ENCODE measurements at regions not wholly inside any gene's neighbourhood (a gene's known extent, or its start where the extent isn't known, plus 50 kb on each side); places are given as distances from the start of the nearest gene placed in this dataset.

- Mint-ChIP-seq H3K4me3 (no peak overlapping the region), H3K9me3 (peaks cover 0 to 1% (median 0%) of the 10 kb centered on the region in 7 donors), H3K27ac (no peak overlapping the region), H3K27me3 (no peaks in the 10 kb centered on the region), H3K36me3 (no peaks in the 10 kb centered on the region), H3K4me1 (no peaks in the 10 kb centered on the region)
- Histone ChIP-seq H3K36me3 (ENCODE audit: control insufficient read depth, insufficient read depth, low read length) (no peaks in the 10 kb centered on the region), H3K27ac (ENCODE audit: insufficient read depth, low read length, poor library complexity, severe bottlenecking) (no peak overlapping the region), H3K4me1 (ENCODE audit: control insufficient read depth, insufficient read depth, low read length, poor library complexity, severe bottlenecking) (no peaks in the 10 kb centered on the region), H3K9me3 (ENCODE audit: control insufficient read depth in 2 of 2, low read length in 2 of 2) (no peaks in the 10 kb centered on the region), H3K27me3 (ENCODE audit: control insufficient read depth, insufficient read depth, low read length) (no peaks in the 10 kb centered on the region), H3K4me3 (ENCODE audit: low read depth, low read length) (no peak overlapping the region)
- ATAC-seq (ENCODE audit: low read depth in 2 of 2) (no peak), DNase-seq (no peak)
These were observed 571.6 kb downstream of the TBC1D4 start for GRCh38 chr13:74910415-74910814.

GRCh38 chr13:74907788-74908187, 574.2 kb downstream of the TBC1D4 start:
- H3K27ac Mint-ChIP-seq: no peak overlapping the region
- no peak for DNase-seq
- Histone ChIP-seq H3K4me1 (ENCODE audit: control insufficient read depth, insufficient read depth, low read length, poor library complexity, severe bottlenecking) (no peaks in the 10 kb centered on the region), H3K9me3 (ENCODE audit: control insufficient read depth in 2 of 2, low read length in 2 of 2) (no peaks in the 10 kb centered on the region), H3K27me3 (ENCODE audit: control insufficient read depth, insufficient read depth, low read length) (no peaks in the 10 kb centered on the region), H3K27ac (ENCODE audit: insufficient read depth, low read length, poor library complexity, severe bottlenecking) (no peak overlapping the region), H3K36me3 (ENCODE audit: control insufficient read depth, insufficient read depth, low read length) (no peaks in the 10 kb centered on the region), H3K4me3 (ENCODE audit: low read depth, low read length) (no peak overlapping the region)
- no peak overlapping the region for H3K4me3 Mint-ChIP-seq
- H3K9me3 Mint-ChIP-seq: peaks cover 0 to 3% (median 0%) of the 10 kb centered on the region in 7 donors
- H3K27me3 Mint-ChIP-seq: no peaks in the 10 kb centered on the region
- no peak for ATAC-seq (ENCODE audit: low read depth in 2 of 2)
- no peaks in the 10 kb centered on the region for H3K4me1 Mint-ChIP-seq
- H3K36me3 Mint-ChIP-seq: no peaks in the 10 kb centered on the region

- Histone ChIP-seq H3K4me1 (ENCODE audit: control insufficient read depth, insufficient read depth, low read length, poor library complexity, severe bottlenecking) (no peaks in the 10 kb centered on the region), H3K27me3 (ENCODE audit: control insufficient read depth, insufficient read depth, low read length) (no peaks in the 10 kb centered on the region), H3K9me3 (ENCODE audit: control insufficient read depth in 2 of 2, low read length in 2 of 2) (no peaks in the 10 kb centered on the region), H3K4me3 (ENCODE audit: low read depth, low read length) (no peak overlapping the region), H3K36me3 (ENCODE audit: control insufficient read depth, insufficient read depth, low read length) (no peaks in the 10 kb centered on the region), H3K27ac (ENCODE audit: insufficient read depth, low read length, poor library complexity, severe bottlenecking) (no peak overlapping the region)
- no peaks in the 10 kb centered on the region for H3K36me3 Mint-ChIP-seq
- no peak for ATAC-seq (ENCODE audit: low read depth in 2 of 2)
- no peaks in the 10 kb centered on the region for H3K4me1 Mint-ChIP-seq
- H3K4me3 Mint-ChIP-seq: no peak overlapping the region
- peaks cover 0 to 1% (median 0%) of the 10 kb centered on the region in 7 donors for H3K9me3 Mint-ChIP-seq
- H3K27ac Mint-ChIP-seq: no peak overlapping the region
- DNase-seq: no peak
- no peaks in the 10 kb centered on the region for H3K27me3 Mint-ChIP-seq
These were observed 577.4 kb downstream of the TBC1D4 start for GRCh38 chr13:74904556-74904955.

- Histone ChIP-seq H3K4me1 (ENCODE audit: control insufficient read depth, insufficient read depth, low read length, poor library complexity, severe bottlenecking) (no peaks in the 10 kb centered on the region), H3K27ac (ENCODE audit: insufficient read depth, low read length, poor library complexity, severe bottlenecking) (no peak overlapping the region), H3K36me3 (ENCODE audit: control insufficient read depth, insufficient read depth, low read length) (no peaks in the 10 kb centered on the region), H3K9me3 (ENCODE audit: control insufficient read depth in 2 of 2, low read length in 2 of 2) (no peaks in the 10 kb centered on the region), H3K27me3 (ENCODE audit: control insufficient read depth, insufficient read depth, low read length) (peaks cover 3% of the 10 kb centered on the region), H3K4me3 (ENCODE audit: low read depth, low read length) (no peak overlapping the region)
- no peaks in the 10 kb centered on the region for H3K36me3 Mint-ChIP-seq
- no peak overlapping the region for H3K4me3 Mint-ChIP-seq
- no peak overlapping the region for H3K27ac Mint-ChIP-seq
- no peaks in the 10 kb centered on the region for H3K4me1 Mint-ChIP-seq
- H3K27me3 Mint-ChIP-seq: no peaks in the 10 kb centered on the region
- no peak for ATAC-seq (ENCODE audit: low read depth in 2 of 2)
- no peak for DNase-seq
- peaks cover 0 to 2% (median 0%) of the 10 kb centered on the region in 7 donors for H3K9me3 Mint-ChIP-seq
These were observed 586.8 kb downstream of the TBC1D4 start for GRCh38 chr13:74895042-74895796.

GRCh38 chr13:74892096-74892495, 589.9 kb downstream of the TBC1D4 start:
- no peak for DNase-seq

GRCh38 chr13:74891610-74892009, 590.4 kb downstream of the TBC1D4 start:
- DNase-seq: no peak
- no peaks in the 10 kb centered on the region for H3K4me1 ChIP-seq (ENCODE audit: control insufficient read depth, insufficient read depth, low read length, poor library complexity, severe bottlenecking)
- Mint-ChIP-seq H3K36me3 (no peaks in the 10 kb centered on the region), H3K27ac (no peak overlapping the region), H3K27me3 (no peaks in the 10 kb centered on the region), H3K4me3 (no peak overlapping the region), H3K4me1 (no peaks in the 10 kb centered on the region), H3K9me3 (peaks cover 0 to 2% (median 0%) of the 10 kb centered on the region in 7 donors)
- no peak for ATAC-seq (ENCODE audit: low read depth in 2 of 2)
- H3K9me3 ChIP-seq (ENCODE audit: control insufficient read depth in 2 of 2, low read length in 2 of 2): no peaks in the 10 kb centered on the region
- H3K27ac ChIP-seq (ENCODE audit: insufficient read depth, low read length, poor library complexity, severe bottlenecking): no peak overlapping the region
- no peak overlapping the region for H3K4me3 ChIP-seq (ENCODE audit: low read depth, low read length)
- peaks cover under 1% of the 10 kb centered on the region for H3K27me3 ChIP-seq (ENCODE audit: control insufficient read depth, insufficient read depth, low read length)
- H3K36me3 ChIP-seq (ENCODE audit: control insufficient read depth, insufficient read depth, low read length): no peaks in the 10 kb centered on the region

More at GRCh38 chr13:74892096-74892495, 589.9 kb downstream of the TBC1D4 start:
- Mint-ChIP-seq H3K27ac (no peak overlapping the region), H3K4me3 (no peak overlapping the region), H3K9me3 (peaks cover 0 to 2% (median 0%) of the 10 kb centered on the region in 7 donors), H3K27me3 (no peaks in the 10 kb centered on the region), H3K36me3 (no peaks in the 10 kb centered on the region), H3K4me1 (no peaks in the 10 kb centered on the region)
- ATAC-seq (ENCODE audit: low read depth in 2 of 2): no peak
- no peaks in the 10 kb centered on the region for H3K36me3 ChIP-seq (ENCODE audit: control insufficient read depth, insufficient read depth, low read length)
- H3K4me3 ChIP-seq (ENCODE audit: low read depth, low read length): no peak overlapping the region
- no peaks in the 10 kb centered on the region for H3K9me3 ChIP-seq (ENCODE audit: control insufficient read depth in 2 of 2, low read length in 2 of 2)
- peaks cover 3% of the 10 kb centered on the region for H3K27me3 ChIP-seq (ENCODE audit: control insufficient read depth, insufficient read depth, low read length)
- no peak overlapping the region for H3K27ac ChIP-seq (ENCODE audit: insufficient read depth, low read length, poor library complexity, severe bottlenecking)
- H3K4me1 ChIP-seq (ENCODE audit: control insufficient read depth, insufficient read depth, low read length, poor library complexity, severe bottlenecking): no peaks in the 10 kb centered on the region

GRCh38 chr13:74889321-74889720, 592.6 kb downstream of the TBC1D4 start:
- DNase-seq (no peak), ATAC-seq (ENCODE audit: low read depth in 2 of 2) (no peak)
- H3K9me3 Mint-ChIP-seq: peaks cover 0 to 2% (median 0%) of the 10 kb centered on the region in 7 donors
- H3K4me3 ChIP-seq (ENCODE audit: low read depth, low read length): no peak overlapping the region
- H3K27ac ChIP-seq (ENCODE audit: insufficient read depth, low read length, poor library complexity, severe bottlenecking): no peak overlapping the region
- no peaks in the 10 kb centered on the region for H3K27me3 Mint-ChIP-seq
- no peaks in the 10 kb centered on the region for H3K9me3 ChIP-seq (ENCODE audit: control insufficient read depth in 2 of 2, low read length in 2 of 2)
- H3K27me3 ChIP-seq (ENCODE audit: control insufficient read depth, insufficient read depth, low read length): no peaks in the 10 kb centered on the region
- no peaks in the 10 kb centered on the region for H3K4me1 Mint-ChIP-seq
- no peaks in the 10 kb centered on the region for H3K4me1 ChIP-seq (ENCODE audit: control insufficient read depth, insufficient read depth, low read length, poor library complexity, severe bottlenecking)
- no peak overlapping the region for H3K4me3 Mint-ChIP-seq
- H3K36me3 ChIP-seq (ENCODE audit: control insufficient read depth, insufficient read depth, low read length): no peaks in the 10 kb centered on the region
- H3K27ac Mint-ChIP-seq: no peak overlapping the region
- H3K36me3 Mint-ChIP-seq: no peaks in the 10 kb centered on the region

- no peaks in the 10 kb centered on the region for H3K36me3 ChIP-seq (ENCODE audit: control insufficient read depth, insufficient read depth, low read length)
- no peaks in the 10 kb centered on the region for H3K9me3 ChIP-seq (ENCODE audit: control insufficient read depth in 2 of 2, low read length in 2 of 2)
- H3K9me3 Mint-ChIP-seq: peaks cover 0 to 1% (median 0%) of the 10 kb centered on the region in 7 donors
- H3K4me3 ChIP-seq (ENCODE audit: low read depth, low read length): no peak overlapping the region
- H3K27me3 ChIP-seq (ENCODE audit: control insufficient read depth, insufficient read depth, low read length): no peaks in the 10 kb centered on the region
- ATAC-seq (ENCODE audit: low read depth in 2 of 2) (no peak), DNase-seq (no peak)
- no peak overlapping the region for H3K4me3 Mint-ChIP-seq
- H3K4me1 ChIP-seq (ENCODE audit: control insufficient read depth, insufficient read depth, low read length, poor library complexity, severe bottlenecking): no peaks in the 10 kb centered on the region
- H3K4me1 Mint-ChIP-seq: no peaks in the 10 kb centered on the region
- peaks cover 7% of the 10 kb centered on the region for H3K27me3 Mint-ChIP-seq
- no peak overlapping the region for H3K27ac Mint-ChIP-seq
- no peak overlapping the region for H3K27ac ChIP-seq (ENCODE audit: insufficient read depth, low read length, poor library complexity, severe bottlenecking)
- H3K36me3 Mint-ChIP-seq: no peaks in the 10 kb centered on the region
These were observed 595.5 kb downstream of the TBC1D4 start for GRCh38 chr13:74886502-74886901.
